Middle frontal gyrus (tissue), 1 donor: ENCODE measurements at regions not wholly inside any gene's neighbourhood (a gene's known extent, or its start where the extent isn't known, plus 50 kb on each side); places are given as distances from the start of the nearest gene placed in this dataset.
"Not testable (repeated sequence)": the region's sequence is repeated elsewhere in the genome, so short reads cannot be mapped to it uniquely, and the experiment has no call there.

Source experiments
- DNase-seq: peaks from one replicate; pipeline ENCODE4 v3.0.0-alpha.2; 2015; ENCODE audit warnings: low spot score; ENCODE audit errors: extremely low spot score

GRCh38 chr1:234866007-234866866 lies 256.3 kb upstream of the IRF2BP2 start:
- DNase-seq = no peak

GRCh38 chr1:234865171-234866006 lies 255.4 kb upstream of the IRF2BP2 start:
- no peak for DNase-seq

- no peak for DNase-seq
Observed at GRCh38 chr1:234864116-234864515, 254.1 kb upstream of the IRF2BP2 start.

- no peak for DNase-seq
Observed at GRCh38 chr1:234863551-234863971, 253.6 kb upstream of the IRF2BP2 start.

GRCh38 chr1:234862944-234863515 lies 253.1 kb upstream of the IRF2BP2 start:
- DNase-seq = no peak

GRCh38 chr1:234862360-234862943 lies 252.5 kb upstream of the IRF2BP2 start:
- DNase-seq = no peak

- DNase-seq = no peak
Observed at GRCh38 chr1:234861761-234862160, 251.8 kb upstream of the IRF2BP2 start.

- DNase-seq = no peak
Observed at GRCh38 chr1:234861024-234861620, 251.1 kb upstream of the IRF2BP2 start.

GRCh38 chr1:234858722-234859121 lies 248.7 kb upstream of the IRF2BP2 start:
- no peak for DNase-seq

GRCh38 chr1:234856845-234857245 lies 246.9 kb upstream of the IRF2BP2 start:
- no peak for DNase-seq

- no peak for DNase-seq
Observed at GRCh38 chr1:234855851-234856250, 245.9 kb upstream of the IRF2BP2 start.

GRCh38 chr1:234854645-234855039 lies 244.7 kb upstream of the IRF2BP2 start:
- no peak for DNase-seq

- no peak for DNase-seq
Observed at GRCh38 chr1:234853906-234854644, 244.1 kb upstream of the IRF2BP2 start.

- no peak for DNase-seq
Observed at GRCh38 chr1:234852659-234853058, 242.7 kb upstream of the IRF2BP2 start.

- DNase-seq = no peak
Observed at GRCh38 chr1:234851450-234852438, 241.8 kb upstream of the IRF2BP2 start.

- DNase-seq = no peak
Observed at GRCh38 chr1:234849832-234850231, 239.9 kb upstream of the IRF2BP2 start.

- DNase-seq = no peak
Observed at GRCh38 chr1:234848972-234849649, 239.1 kb upstream of the IRF2BP2 start.

- not testable (repeated sequence) for DNase-seq
Observed at GRCh38 chr1:234846813-234847212, 236.8 kb upstream of the IRF2BP2 start.

GRCh38 chr1:234845836-234846235 lies 235.9 kb upstream of the IRF2BP2 start:
- no peak for DNase-seq
